K562 (cell line): ENCODE measurements at regions not wholly inside any gene's neighbourhood (a gene's known extent, or its start where the extent isn't known, plus 50 kb on each side); places are given as distances from the start of the nearest gene placed in this dataset.

Experiments used
- ARID1B ChIP-seq: fragments of 450-650 bp; IDR thresholded peaks from 2 replicates; pipeline ENCODE4 v1.6.1; 2016; ENCODE audit warnings: antibody characterized with exemption, mild to moderate bottlenecking, inconsistent platforms
- GABPB2 ChIP-seq: fragments of 250-450 bp; sonication (Bioruptor Pico); conservative IDR thresholded peaks from 2 replicates; pipeline ENCODE4 v1.5.1; 2021; ENCODE audit warnings: mild to moderate bottlenecking
- KHSRP ChIP-seq: fragments of 450-650 bp; IDR thresholded peaks from 2 replicates; pipeline ENCODE4 v1.6.1; 2017
- NCOA1 ChIP-seq: fragments of 450-650 bp; IDR thresholded peaks from 2 replicates; pipeline ENCODE4 v1.6.1; 2016; ENCODE audit warnings: low read depth
- TGIF2 ChIP-seq: sonication (generic); formaldehyde crosslinking; IDR thresholded peaks from 2 replicates; pipeline ENCODE4 v1.8.1; 2022; ENCODE audit warnings: mild to moderate bottlenecking, missing genetic modification reagents, moderate library complexity
- ZNF316 ChIP-seq: fragments of 450-650 bp; IDR thresholded peaks from 2 replicates; pipeline ENCODE4 v1.6.1; 2016
- ZNF551 ChIP-seq: fragments of 250-450 bp; sonication (Bioruptor Pico); IDR thresholded peaks from 2 replicates; pipeline ENCODE4 v1.5.0; 2021; ENCODE audit warnings: mild to moderate bottlenecking, moderate library complexity
- TF ChIP-seq, protein P1 (sequence below): fragments of 250-450 bp; sonication (Bioruptor Pico); IDR thresholded peaks from 2 replicates; pipeline ENCODE4 v1.4.0; 2020
- TF ChIP-seq, protein P2 (sequence below): IDR thresholded peaks from 2 replicates; pipeline ENCODE4 v1.6.1; 2012; ENCODE audit warnings: low read depth, low read length, improper control_type of control experiment, borderline replicate concordance
- TF ChIP-seq, protein P3 (sequence below): sonication (generic); formaldehyde crosslinking; IDR thresholded peaks from 2 replicates; pipeline ENCODE4 v1.8.0; 2022; ENCODE audit warnings: missing genetic modification reagents, mild to moderate bottlenecking, borderline replicate concordance
- TF ChIP-seq, protein P4 (sequence below): fragments of 250-450 bp; sonication (Bioruptor Pico); IDR thresholded peaks from 2 replicates; pipeline ENCODE4 v1.4.0; 2020
- TF ChIP-seq, protein P5 (sequence below): sonication (generic); formaldehyde crosslinking; IDR thresholded peaks from 2 replicates; pipeline ENCODE4 v1.8.1; 2023; ENCODE audit warnings: mild to moderate bottlenecking, missing genetic modification reagents

DNA sequence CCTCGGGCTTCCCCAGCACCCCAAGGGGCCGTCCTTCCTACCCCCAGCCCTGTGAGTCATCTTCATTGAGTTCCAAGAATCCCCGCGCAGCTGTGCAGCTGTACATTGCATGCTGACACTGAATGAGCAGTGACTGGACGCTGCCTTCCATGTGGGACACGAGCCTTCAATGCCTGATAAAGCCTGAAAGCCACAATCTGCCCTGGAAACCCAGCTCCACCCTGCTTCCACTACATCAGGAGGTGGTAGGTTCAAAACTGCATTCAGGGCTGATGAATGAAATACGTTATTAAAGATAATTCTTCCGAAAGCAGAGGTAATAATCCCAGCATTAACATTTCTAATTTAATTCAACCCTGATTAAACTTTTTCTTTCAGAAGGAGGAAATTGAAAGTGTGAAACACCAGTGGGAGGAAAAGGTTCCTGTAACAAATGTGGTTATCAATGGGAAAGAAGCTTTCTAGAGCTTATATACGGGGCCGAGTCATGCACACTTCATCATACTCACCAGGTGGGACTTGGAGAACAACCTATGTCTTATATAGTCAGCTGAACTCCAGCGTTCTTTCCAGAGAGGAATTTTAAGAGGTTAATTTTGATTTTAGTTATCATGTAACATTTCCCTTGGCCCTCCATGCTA lies 360.1 kb downstream of the LPIN1 start (continued):
- TF ChIP-seq, protein P1, sequence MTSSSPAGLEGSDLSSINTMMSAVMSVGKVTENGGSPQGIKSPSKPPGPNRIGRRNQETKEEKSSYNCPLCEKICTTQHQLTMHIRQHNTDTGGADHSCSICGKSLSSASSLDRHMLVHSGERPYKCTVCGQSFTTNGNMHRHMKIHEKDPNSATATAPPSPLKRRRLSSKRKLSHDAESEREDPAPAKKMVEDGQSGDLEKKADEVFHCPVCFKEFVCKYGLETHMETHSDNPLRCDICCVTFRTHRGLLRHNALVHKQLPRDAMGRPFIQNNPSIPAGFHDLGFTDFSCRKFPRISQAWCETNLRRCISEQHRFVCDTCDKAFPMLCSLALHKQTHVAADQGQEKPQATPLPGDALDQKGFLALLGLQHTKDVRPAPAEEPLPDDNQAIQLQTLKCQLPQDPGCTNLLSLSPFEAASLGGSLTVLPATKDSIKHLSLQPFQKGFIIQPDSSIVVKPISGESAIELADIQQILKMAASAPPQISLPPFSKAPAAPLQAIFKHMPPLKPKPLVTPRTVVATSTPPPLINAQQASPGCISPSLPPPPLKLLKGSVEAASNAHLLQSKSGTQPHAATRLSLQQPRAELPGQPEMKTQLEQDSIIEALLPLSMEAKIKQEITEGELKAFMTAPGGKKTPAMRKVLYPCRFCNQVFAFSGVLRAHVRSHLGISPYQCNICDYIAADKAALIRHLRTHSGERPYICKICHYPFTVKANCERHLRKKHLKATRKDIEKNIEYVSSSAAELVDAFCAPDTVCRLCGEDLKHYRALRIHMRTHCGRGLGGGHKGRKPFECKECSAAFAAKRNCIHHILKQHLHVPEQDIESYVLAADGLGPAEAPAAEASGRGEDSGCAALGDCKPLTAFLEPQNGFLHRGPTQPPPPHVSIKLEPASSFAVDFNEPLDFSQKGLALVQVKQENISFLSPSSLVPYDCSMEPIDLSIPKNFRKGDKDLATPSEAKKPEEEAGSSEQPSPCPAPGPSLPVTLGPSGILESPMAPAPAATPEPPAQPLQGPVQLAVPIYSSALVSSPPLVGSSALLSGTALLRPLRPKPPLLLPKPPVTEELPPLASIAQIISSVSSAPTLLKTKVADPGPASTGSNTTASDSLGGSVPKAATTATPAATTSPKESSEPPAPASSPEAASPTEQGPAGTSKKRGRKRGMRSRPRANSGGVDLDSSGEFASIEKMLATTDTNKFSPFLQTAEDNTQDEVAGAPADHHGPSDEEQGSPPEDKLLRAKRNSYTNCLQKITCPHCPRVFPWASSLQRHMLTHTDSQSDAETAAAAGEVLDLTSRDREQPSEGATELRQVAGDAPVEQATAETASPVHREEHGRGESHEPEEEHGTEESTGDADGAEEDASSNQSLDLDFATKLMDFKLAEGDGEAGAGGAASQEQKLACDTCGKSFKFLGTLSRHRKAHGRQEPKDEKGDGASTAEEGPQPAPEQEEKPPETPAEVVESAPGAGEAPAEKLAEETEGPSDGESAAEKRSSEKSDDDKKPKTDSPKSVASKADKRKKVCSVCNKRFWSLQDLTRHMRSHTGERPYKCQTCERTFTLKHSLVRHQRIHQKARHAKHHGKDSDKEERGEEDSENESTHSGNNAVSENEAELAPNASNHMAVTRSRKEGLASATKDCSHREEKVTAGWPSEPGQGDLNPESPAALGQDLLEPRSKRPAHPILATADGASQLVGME (CRISPR knock-in tag) = no peak
- TF ChIP-seq ARID1B (peak; percentile 95), GABPB2 (CRISPR knock-in tag) (no peak), ZNF316 (no peak; the same call in 1 of the 2 replicates), NCOA1 (peak; percentile 85), TGIF2 (CRISPR knock-in tag) (no peak), KHSRP (no peak), ZNF551 (CRISPR knock-in tag) (no peak)
- TF ChIP-seq, protein P2, sequence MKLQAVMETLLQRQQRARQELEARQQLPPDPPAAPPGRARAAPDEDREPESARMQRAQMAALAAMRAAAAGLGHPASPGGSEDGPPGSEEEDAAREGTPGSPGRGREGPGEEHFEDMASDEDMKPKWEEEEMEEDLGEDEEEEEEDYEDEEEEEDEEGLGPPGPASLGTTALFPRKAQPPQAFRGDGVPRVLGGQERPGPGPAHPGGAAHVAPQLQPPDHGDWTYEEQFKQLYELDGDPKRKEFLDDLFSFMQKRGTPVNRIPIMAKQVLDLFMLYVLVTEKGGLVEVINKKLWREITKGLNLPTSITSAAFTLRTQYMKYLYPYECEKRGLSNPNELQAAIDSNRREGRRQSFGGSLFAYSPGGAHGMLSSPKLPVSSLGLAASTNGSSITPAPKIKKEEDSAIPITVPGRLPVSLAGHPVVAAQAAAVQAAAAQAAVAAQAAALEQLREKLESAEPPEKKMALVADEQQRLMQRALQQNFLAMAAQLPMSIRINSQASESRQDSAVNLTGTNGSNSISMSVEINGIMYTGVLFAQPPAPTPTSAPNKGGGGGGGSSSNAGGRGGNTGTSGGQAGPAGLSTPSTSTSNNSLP = no peak
- TF ChIP-seq, protein P3, sequence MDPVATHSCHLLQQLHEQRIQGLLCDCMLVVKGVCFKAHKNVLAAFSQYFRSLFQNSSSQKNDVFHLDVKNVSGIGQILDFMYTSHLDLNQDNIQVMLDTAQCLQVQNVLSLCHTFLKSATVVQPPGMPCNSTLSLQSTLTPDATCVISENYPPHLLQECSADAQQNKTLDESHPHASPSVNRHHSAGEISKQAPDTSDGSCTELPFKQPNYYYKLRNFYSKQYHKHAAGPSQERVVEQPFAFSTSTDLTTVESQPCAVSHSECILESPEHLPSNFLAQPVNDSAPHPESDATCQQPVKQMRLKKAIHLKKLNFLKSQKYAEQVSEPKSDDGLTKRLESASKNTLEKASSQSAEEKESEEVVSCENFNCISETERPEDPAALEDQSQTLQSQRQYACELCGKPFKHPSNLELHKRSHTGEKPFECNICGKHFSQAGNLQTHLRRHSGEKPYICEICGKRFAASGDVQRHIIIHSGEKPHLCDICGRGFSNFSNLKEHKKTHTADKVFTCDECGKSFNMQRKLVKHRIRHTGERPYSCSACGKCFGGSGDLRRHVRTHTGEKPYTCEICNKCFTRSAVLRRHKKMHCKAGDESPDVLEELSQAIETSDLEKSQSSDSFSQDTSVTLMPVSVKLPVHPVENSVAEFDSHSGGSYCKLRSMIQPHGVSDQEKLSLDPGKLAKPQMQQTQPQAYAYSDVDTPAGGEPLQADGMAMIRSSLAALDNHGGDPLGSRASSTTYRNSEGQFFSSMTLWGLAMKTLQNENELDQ = no peak
- TF ChIP-seq, protein P4, sequence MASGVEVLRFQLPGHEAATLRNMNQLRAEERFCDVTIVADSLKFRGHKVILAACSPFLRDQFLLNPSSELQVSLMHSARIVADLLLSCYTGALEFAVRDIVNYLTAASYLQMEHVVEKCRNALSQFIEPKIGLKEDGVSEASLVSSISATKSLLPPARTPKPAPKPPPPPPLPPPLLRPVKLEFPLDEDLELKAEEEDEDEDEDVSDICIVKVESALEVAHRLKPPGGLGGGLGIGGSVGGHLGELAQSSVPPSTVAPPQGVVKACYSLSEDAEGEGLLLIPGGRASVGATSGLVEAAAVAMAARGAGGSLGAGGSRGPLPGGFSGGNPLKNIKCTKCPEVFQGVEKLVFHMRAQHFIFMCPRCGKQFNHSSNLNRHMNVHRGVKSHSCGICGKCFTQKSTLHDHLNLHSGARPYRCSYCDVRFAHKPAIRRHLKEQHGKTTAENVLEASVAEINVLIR (CRISPR knock-in tag) = no peak
- TF ChIP-seq, protein P5, sequence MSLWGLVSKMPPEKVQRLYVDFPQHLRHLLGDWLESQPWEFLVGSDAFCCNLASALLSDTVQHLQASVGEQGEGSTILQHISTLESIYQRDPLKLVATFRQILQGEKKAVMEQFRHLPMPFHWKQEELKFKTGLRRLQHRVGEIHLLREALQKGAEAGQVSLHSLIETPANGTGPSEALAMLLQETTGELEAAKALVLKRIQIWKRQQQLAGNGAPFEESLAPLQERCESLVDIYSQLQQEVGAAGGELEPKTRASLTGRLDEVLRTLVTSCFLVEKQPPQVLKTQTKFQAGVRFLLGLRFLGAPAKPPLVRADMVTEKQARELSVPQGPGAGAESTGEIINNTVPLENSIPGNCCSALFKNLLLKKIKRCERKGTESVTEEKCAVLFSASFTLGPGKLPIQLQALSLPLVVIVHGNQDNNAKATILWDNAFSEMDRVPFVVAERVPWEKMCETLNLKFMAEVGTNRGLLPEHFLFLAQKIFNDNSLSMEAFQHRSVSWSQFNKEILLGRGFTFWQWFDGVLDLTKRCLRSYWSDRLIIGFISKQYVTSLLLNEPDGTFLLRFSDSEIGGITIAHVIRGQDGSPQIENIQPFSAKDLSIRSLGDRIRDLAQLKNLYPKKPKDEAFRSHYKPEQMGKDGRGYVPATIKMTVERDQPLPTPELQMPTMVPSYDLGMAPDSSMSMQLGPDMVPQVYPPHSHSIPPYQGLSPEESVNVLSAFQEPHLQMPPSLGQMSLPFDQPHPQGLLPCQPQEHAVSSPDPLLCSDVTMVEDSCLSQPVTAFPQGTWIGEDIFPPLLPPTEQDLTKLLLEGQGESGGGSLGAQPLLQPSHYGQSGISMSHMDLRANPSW (CRISPR knock-in tag) = no peak
